ENCODE measurements at regions not wholly inside any gene's neighbourhood (a gene's known extent, or its start where the extent isn't known, plus 50 kb on each side); places are given as distances from the start of the nearest gene placed in this dataset.
"Not testable (repeated sequence)": the region's sequence is repeated elsewhere in the genome, so short reads cannot be mapped to it uniquely, and the experiment has no call there.

GRCh38 chr6:50330347-50330746, 280.6 kb upstream of the DEFB112 start:
- DNase-seq (ENCODE audit: low read depth in 4 of 4, low spot score in 3 of 4) = no peak

- no peak for DNase-seq (ENCODE audit: low read depth in 4 of 4, low spot score in 3 of 4)
These were observed 281.2 kb upstream of the DEFB112 start for GRCh38 chr6:50330963-50331362.

DNA sequence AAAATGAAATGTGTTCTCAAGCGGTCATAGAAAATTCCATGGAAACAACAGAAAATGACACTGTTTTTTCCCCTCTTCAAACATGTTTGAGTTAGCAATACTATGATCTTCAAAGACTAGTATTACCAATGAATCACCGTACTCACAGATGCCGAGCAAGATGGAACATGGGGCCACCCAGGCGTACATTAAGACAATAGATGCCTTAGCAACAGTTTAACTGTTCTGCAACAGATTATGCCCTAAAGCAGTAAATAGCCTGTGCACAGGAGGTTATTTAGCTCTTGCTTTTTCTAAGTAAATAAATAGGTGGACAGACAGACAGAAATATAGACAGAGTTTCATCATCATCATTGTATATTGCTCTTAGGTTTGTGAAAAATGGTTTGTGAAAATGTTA, 284.0 kb upstream of the DEFB112 start:
- DNase-seq (ENCODE audit: low read depth in 4 of 4, low spot score in 3 of 4) = no peak

DNA sequence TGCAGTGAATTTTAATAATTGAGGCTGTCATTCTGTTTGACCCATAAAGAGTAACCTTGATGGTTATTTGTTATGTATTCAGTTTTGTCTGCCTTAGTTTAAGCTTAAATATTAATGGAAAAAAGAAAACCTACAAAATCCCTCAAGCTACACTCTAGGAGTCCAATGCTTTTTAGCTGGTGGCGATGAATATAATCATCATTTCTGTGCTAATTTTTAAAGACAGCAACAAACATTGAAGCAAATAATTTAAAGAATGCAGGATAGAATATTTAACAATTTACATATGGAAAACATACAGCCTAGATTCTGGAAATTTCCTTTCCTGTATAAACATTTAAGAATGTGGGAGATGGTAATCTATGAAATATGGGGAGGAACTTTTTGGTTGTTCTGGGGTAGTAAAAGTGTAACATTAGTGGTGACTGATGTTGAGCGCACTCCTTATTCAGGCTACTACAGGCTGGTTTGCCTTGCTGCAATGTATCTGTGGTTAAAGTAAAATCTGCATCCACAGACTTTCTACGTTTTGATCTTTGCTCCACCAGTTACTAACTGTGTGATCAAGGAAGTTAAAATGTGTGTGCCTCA, 287.9 kb upstream of the DEFB112 start:
- DNase-seq (ENCODE audit: low read depth in 4 of 4, low spot score in 3 of 4) = no peak

- DNase-seq (ENCODE audit: low read depth in 4 of 4, low spot score in 3 of 4) = no peak
These were observed 303.9 kb upstream of the DEFB112 start for GRCh38 chr6:50353603-50354002.

DNA sequence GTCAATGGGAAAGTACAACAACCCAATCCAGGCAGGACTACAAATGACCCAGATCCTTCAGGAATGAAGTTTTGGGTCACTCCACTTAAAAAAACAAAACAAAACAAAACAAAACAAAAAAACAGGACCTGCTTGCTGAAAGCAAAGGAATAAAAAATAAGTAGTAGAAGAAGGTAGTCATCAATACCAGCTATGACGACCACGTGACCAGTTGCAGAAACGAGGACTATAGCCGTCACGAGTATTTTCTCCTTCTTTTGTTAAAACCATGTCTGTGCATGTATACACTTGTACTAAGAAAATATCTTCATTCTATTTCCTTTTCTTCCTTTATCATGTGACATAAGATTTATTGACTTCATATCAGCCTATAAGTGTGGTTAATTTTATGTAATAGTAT, 308.4 kb upstream of the DEFB112 start:
- no peak for DNase-seq (ENCODE audit: low read depth in 4 of 4, low spot score in 3 of 4)

DNA sequence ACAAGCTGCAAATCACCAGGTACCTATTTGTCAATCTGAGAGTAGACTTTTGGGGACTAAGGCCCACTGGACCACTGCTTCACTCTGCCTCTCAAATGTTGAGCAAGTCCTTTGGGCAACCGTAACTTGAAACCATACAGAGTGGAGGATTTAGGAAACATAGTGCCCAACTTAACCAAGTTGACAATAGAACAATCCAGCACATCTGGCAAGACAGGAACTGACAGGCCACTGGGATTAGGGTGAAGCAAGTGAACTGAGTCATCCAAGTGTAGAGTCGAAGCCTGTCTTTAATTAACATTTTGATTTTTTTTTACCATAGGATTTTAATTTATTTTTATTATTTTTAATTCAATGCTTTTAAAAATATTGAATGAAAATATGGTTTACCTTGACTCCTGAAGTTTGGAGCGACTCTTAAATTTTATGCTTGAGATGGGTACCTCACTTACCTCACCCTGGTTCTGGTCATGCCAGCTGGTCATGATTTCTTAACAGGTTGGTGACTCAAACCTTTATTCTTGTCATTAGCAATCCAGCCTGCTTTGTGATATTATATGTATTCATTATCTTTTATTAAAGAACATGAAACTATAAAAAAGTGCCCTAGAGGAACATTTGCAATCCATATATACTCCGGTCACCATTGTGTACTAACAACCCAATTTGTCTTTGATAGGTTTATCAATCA, 312.1 kb upstream of the DEFB112 start:
- no peak for DNase-seq (ENCODE audit: low read depth in 4 of 4, low spot score in 3 of 4)

GRCh38 chr6:50362706-50363105, 313.0 kb upstream of the DEFB112 start:
- no peak for DNase-seq (ENCODE audit: low read depth in 4 of 4, low spot score in 3 of 4)

- DNase-seq (ENCODE audit: low read depth in 4 of 4, low spot score in 3 of 4) = no peak
These were observed 320.3 kb upstream of the DEFB112 start for GRCh38 chr6:50369996-50370395.

- no peak for DNase-seq (ENCODE audit: low read depth in 4 of 4, low spot score in 3 of 4)
These were observed 330.8 kb upstream of the DEFB112 start for GRCh38 chr6:50380406-50381098.

GRCh38 chr6:50381099-50381415, 331.3 kb upstream of the DEFB112 start:
- DNase-seq (ENCODE audit: low read depth in 4 of 4, low spot score in 3 of 4) = no peak

GRCh38 chr6:50390416-50390815, 322.9 kb upstream of the TFAP2D start:
- DNase-seq (ENCODE audit: low read depth in 4 of 4, low spot score in 3 of 4) = no peak

DNA sequence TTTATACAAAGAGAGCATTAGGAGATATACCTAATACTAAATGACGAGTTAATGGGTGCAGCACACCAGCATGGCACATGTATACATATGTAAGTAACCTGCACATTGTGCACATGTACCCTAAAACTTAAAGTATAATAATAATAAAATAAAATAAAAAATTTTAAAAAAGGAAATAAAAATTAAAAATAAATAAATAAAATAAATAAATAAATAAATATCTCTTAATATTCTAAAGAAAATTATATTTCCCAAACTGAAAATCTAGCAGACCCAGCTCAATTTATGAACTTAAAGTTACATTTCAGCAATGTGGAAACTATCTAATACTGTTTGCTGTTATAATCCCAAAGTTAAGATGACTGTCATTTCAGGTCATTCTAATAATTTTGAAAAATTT, 319.2 kb upstream of the TFAP2D start:
- DNase-seq (ENCODE audit: low read depth in 4 of 4, low spot score in 3 of 4) = not testable (repeated sequence)

GRCh38 chr6:50404643-50405042, 308.7 kb upstream of the TFAP2D start:
- DNase-seq (ENCODE audit: low read depth in 4 of 4, low spot score in 3 of 4) = no peak

GRCh38 chr6:50410579-50410978, 302.7 kb upstream of the TFAP2D start:
- DNase-seq (ENCODE audit: low read depth in 4 of 4, low spot score in 3 of 4) = no peak

GRCh38 chr6:50421041-50421440, 292.3 kb upstream of the TFAP2D start:
- not testable (repeated sequence) for DNase-seq (ENCODE audit: low read depth in 4 of 4, low spot score in 3 of 4)

DNA sequence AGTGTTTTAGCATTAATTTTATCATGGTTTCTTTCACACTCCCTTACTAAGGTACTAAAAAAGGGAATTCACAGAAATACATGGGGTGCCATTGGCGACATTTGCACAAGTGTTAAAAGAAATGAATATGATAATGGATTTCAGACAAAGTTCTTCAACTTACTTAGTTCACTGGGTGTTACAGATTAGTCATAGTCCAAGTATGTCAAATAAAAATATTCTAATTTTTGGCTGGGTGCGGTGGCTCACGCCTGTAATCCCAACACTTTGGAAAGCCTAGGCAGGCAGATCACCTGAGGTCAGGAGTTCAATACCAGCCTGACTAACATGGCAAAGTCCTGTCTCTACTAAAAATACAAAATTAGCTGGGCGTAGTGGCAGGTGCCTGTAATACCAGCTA, 286.1 kb upstream of the TFAP2D start:
- DNase-seq (ENCODE audit: low read depth in 4 of 4, low spot score in 3 of 4) = no peak

GRCh38 chr6:50437901-50438300, 275.4 kb upstream of the TFAP2D start:
- no peak for DNase-seq (ENCODE audit: low read depth in 4 of 4, low spot score in 3 of 4)

DNA sequence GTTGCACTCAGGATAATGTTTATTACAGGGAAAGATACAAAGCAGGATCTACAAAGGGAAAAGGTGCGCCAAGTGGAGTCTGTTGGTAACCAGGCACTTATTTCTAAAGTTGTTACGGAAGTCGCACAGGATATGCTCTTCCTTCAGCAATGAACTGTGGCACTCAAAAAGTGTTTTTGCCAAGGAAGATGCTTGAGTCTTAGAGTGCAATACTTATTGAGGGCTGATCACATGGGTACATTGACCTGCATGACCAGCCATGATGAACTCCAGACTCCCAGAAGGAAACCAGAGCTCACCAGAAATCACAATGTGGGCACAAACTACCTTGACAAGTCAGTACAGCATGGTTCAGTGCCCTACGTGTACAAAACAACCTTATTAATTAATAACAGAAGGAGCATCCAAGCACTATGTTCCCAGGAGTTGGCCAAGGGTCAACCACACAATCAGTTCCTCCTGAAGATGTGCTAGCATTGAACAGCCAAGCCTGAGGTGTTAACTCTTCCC, 270.7 kb upstream of the TFAP2D start:
- DNase-seq (ENCODE audit: low read depth in 4 of 4, low spot score in 3 of 4) = peak in 1 of 4 donors; percentile 12

GRCh38 chr6:50443144-50443543, 270.2 kb upstream of the TFAP2D start:
- DNase-seq (ENCODE audit: low read depth in 4 of 4, low spot score in 3 of 4) = no peak

DNA sequence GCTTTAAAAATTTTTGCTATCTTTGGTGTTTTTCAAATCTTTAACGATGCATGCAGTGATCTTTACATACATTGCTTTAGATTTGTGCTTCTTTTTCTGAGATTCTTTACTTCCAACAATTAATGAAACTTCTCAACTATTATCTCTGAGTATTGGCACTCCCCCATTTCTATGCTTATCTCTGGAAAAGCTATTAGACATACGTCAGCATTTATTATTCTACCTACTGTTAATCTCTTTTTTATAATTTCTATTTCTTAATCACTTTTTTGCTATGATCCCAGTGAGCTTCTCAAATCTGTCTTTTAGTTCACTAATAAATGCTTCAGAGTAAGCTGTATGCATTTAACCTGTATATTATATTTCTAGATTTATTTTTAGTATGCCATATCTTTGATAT, 264.2 kb upstream of the TFAP2D start:
- no peak for DNase-seq (ENCODE audit: low read depth in 4 of 4, low spot score in 3 of 4)

DNA sequence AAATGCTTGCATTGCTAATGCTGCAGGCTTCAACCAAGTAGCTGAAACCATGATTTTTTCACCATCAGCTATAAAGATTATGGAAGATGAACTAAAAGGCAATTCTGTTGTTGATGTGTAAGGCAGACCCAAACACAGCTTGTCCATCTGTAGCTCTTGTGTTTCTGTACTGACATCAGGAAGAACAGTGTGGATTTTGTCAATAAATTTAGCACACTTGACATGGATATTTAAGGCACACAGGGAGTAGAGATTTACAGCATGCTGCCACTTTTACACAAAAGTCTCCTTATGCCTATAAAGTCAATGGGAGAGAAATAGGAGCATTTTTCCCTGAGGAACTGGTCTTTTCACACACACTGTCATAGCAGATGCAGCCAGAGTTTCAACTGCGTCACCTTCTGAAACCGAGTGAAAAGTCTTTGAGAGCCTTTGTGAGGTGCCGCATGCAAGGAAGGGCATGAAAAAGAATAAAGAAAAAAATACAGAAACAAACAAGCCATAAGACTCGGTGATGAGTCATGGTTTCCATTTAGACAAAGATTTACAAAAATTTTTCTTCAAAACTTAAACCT, 261.4 kb upstream of the TFAP2D start:
- DNase-seq (ENCODE audit: low read depth in 4 of 4, low spot score in 3 of 4) = no peak

Data from right renal pelvis (tissue), 4 donors.